GM18499 (cell line): ENCODE measurements at regions not wholly inside any gene's neighbourhood (a gene's known extent, or its start where the extent isn't known, plus 50 kb on each side); places are given as distances from the start of the nearest gene placed in this dataset.

Experiments
- ATAC-seq: cut with Tn5 transposase; IDR thresholded peaks from one replicate; pipeline ENCODE4 v1.9.1; 2021; ENCODE audit warnings: moderate number of reproducible peaks; ENCODE audit not compliant: insufficient read depth, unreplicated experiment

DNA sequence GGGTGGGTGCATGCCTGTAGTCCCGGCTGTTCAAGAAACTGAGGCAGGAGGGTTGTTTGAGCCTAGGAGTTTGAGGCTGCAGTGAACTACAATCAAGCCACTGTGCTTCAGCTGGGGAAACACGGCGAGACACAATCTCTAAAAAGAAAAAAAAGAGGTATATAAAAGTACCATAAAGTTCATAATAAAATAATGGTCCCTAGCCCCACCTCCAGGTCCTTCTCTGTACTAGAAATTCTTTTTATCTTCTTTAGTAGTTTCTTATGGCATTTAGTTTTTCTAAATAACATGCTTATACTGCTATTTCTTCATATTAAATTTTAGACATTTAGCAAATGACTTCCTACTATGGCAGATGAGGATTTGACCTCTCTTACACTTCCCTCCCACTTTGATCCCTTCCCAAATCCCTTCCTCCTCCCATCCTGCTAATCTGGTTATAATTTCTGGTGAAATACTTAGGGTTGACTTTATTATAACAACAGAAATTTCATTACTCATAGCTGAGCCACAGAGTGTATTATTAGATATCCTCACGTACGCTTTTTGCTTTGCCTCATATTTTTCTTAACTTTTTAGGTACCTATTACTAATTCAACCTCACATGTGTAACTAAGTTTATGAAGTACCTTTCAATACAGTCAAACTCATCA is 94.7 kb downstream of the SLC41A2 start:
- no peak for ATAC-seq

GRCh38 chr12:104858611-104859543 is 99.2 kb downstream of the SLC41A2 start:
- ATAC-seq: no peak

DNA sequence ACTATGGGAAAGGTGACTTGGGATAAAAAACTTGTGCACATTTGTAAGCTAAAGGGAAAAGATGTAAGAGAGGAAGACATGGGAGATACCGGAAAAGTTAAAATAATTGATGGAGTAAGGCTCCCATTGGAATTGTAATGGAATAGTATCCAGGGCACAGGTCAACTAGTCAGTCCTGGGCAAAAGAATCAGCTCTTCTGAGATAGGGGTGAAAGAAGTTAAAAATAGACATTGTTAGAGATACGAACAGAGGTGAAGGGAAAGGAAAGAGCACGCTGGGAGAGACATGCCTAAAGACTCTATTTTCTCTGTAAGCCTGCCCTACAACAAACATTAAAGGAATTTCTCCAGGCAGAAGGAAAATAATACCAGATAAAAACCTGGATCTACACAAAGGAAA is 101.6 kb downstream of the SLC41A2 start:
- ATAC-seq: no peak

- no peak for ATAC-seq
Observed at GRCh38 chr12:104855599-104855998, 102.5 kb downstream of the SLC41A2 start.

DNA sequence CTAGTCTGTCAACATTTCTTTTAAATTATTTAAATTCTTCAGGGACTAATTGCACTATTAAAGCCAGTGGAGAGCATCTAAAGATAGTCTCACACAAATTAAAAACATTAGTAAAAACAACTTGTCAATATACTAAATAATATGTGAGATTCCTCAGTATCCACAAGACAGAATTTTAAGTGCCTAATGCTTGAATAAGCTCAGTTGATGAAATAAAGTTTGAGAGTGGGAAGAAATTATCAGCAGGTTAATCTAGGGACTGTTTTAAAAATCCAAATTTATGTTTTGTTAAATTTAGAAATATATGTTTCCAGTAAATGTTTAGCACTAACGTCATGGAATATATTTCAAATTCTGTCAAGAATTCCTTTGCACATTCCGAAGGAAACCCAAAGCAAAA is 105.2 kb downstream of the SLC41A2 start:
- ATAC-seq: no peak

DNA sequence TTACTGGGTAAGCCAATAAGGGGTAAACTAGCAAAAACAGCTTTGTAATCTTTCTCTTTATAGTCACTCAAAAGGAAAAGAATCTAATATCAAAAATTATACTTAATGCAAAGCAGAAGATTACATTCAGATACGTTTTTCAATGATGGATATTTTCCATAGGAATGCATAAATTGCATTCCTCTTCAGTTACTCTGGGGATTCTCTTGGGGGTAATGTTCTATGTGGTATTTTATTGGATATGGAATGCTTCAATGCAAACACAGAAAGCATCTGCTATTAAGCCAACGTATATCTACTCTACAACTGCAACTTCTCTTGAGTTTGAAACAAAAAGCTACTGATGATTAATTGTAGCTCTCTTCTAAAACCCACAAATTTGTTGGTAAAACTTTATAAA is 106.0 kb downstream of the SLC41A2 start:
- no peak for ATAC-seq

GRCh38 chr12:104850781-104851180 is 107.3 kb downstream of the SLC41A2 start:
- no peak for ATAC-seq

GRCh38 chr12:104846056-104846767 is 111.9 kb downstream of the SLC41A2 start:
- ATAC-seq: no peak

DNA sequence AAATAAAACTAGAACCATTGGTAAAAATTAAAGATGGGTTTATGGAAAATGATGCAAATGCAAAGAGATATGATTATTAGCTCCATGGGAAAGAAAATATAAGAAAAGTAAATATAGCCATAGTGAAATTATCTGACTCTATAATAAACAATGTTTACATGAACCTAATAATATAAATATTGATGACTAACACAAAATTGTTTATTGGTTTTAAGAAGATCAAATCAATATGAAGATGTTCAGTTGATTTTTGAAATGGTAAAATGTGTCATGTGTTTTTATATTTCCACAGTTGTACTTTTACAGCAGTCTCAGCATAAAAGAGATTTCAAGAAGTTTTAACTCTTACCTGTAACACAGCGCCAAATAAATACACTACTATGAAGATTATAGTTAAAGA is 114.0 kb downstream of the SLC41A2 start:
- no peak for ATAC-seq

DNA sequence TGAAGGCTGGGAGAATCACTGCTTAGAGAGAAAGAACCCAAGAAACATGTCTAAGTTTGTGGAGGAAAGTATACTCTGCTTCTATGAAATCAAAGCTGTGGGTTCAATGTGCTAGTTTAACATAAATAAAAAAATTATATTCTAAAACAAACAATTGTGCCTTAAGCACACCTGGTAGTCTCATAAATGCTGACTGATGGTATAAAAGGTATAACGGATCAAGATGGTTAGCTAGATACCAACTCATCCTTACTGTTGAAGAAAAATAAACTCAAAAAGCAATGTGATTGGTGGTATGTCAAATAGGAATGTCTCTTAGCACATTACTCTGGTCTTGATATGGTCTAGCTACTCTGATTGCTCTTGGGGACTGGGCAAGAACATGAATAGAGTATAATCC is 117.8 kb downstream of the SLC41A2 start:
- no peak for ATAC-seq

- no peak for ATAC-seq
Observed at GRCh38 chr12:104835317-104835716, 122.8 kb downstream of the SLC41A2 start.

GRCh38 chr12:104834607-104835006 is 123.5 kb downstream of the SLC41A2 start:
- ATAC-seq: no peak

DNA sequence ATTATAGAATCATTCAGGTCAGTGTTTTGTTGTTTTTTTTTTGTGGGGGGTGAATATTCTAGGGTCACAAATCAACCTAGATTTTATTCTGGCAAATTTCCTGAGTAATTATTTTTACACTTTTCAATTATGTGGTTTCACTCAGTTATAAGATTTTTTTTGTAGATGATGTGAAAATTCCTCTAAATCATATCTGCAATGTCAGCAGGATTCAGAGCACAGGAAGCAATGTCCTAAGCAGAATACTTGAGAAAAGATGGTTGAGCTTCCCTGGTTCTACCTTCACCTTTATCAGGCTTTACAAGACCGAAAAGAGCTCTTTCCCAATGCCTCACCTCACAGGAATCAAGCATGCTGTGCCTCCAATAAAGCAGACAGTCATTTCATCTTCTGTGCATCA is 124.3 kb downstream of the SLC41A2 start:
- no peak for ATAC-seq

- no peak for ATAC-seq
Observed at GRCh38 chr12:104828015-104828414, 130.1 kb downstream of the SLC41A2 start.

DNA sequence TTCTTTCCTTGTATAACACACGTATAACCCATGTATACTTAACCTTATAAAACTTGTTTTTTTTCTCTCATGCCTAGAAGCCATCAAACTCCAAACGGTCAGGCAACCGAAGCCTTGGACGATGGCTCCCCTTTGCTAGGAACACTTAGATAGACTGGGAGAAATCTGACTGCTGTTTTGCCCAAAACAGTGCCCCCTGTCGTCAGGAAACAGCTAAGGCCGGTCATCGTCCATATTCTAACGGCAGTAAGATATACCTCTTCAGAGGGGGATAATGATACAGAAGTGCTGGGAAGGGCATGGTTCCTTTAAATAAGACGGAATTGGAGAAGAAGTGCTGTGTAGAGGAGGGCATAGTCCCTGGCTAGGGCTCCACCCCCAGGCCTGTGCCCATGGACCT is 130.5 kb downstream of the SLC41A2 start:
- no peak for ATAC-seq

- ATAC-seq: no peak
Observed at GRCh38 chr12:104825408-104825807, 132.7 kb downstream of the SLC41A2 start.

- ATAC-seq: no peak
Observed at GRCh38 chr12:104823985-104824461, 134.1 kb downstream of the SLC41A2 start.

GRCh38 chr12:104822941-104823340 is 135.1 kb downstream of the SLC41A2 start:
- no peak for ATAC-seq

GRCh38 chr12:104816845-104817503 is 141.1 kb downstream of the SLC41A2 start:
- ATAC-seq: no peak

DNA sequence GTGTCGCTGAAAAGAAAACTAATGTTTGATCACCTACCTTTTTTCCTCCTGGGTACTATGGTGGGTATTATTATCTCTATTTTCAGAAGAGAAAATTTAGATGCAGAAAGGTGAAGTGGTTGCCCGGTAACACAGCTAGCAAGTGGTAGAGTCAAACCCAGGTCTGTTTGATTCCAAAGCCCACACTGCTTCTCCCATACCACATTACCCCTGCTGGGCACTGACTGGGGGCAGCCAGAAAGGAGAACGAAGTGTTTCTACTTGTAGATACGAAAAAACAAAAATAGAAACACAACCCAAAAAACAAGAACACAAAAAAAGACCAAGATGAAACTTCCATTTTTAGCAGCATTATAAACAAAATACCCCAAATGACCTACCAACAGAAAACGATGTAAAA is 142.2 kb downstream of the SLC41A2 start:
- no peak for ATAC-seq
